Neural crest cell (in vitro differentiated cells): ENCODE measurements at regions not wholly inside any gene's neighbourhood (a gene's known extent, or its start where the extent isn't known, plus 50 kb on each side); places are given as distances from the start of the nearest gene placed in this dataset.
"Not testable (repeated sequence)": the region's sequence is repeated elsewhere in the genome, so short reads cannot be mapped to it uniquely, and the experiment has no call there.

Experiments
- DNase-seq: peaks from one replicate; pipeline ENCODE4 v3.0.0; 2021; ENCODE audit warnings: low read depth, mixed read lengths, low spot score
- H3K27ac Mint-ChIP-seq: one replicate; pipeline ENCODE4 v1.8.0; 2021; ENCODE audit warnings: mild to moderate bottlenecking, mixed read lengths; ENCODE audit not compliant: unreplicated experiment
- H3K27me3 Mint-ChIP-seq: 2 replicates; pipeline ENCODE4 v1.8.0; 2021; ENCODE audit warnings: low read depth, mild to moderate bottlenecking, mixed read lengths
- H3K36me3 Mint-ChIP-seq: 2 replicates; pipeline ENCODE4 v1.8.0; 2021; ENCODE audit warnings: low read depth, mild to moderate bottlenecking, mixed read lengths
- H3K4me1 Mint-ChIP-seq: 2 replicates; pipeline ENCODE4 v1.8.0; 2021; ENCODE audit warnings: mixed read lengths
- H3K4me3 Mint-ChIP-seq: one replicate; pipeline ENCODE4 v1.8.0; 2021; ENCODE audit warnings: mild to moderate bottlenecking, mixed read lengths
- H3K9me3 Mint-ChIP-seq: 2 replicates; pipeline ENCODE4 v1.8.0; 2021; ENCODE audit warnings: mixed read lengths
- CTCF ChIP-seq: fragments of 200-600 bp; sonication (generic); conservative IDR thresholded peaks from 2 replicates; pipeline ENCODE4 v1.5.0; 2021; ENCODE audit warnings: antibody characterized with exemption, mild to moderate bottlenecking

GRCh38 chr12:104887452-104887851 lies 70.6 kb downstream of the SLC41A2 start:
- no peaks in the 10 kb centered on the region for H3K27me3 Mint-ChIP-seq
- H3K27ac Mint-ChIP-seq = no peak overlapping the region
- no peaks in the 10 kb centered on the region for H3K4me1 Mint-ChIP-seq
- TF ChIP-seq CTCF = no peak
- H3K9me3 Mint-ChIP-seq = peaks cover 2% of the 10 kb centered on the region
- no peak for DNase-seq
- no peak overlapping the region for H3K4me3 Mint-ChIP-seq
- H3K36me3 Mint-ChIP-seq = peaks cover 8% of the 10 kb centered on the region

- TF ChIP-seq CTCF = no peak
- H3K27ac Mint-ChIP-seq = no peak overlapping the region
- H3K4me1 Mint-ChIP-seq = no peaks in the 10 kb centered on the region
- H3K9me3 Mint-ChIP-seq = peaks cover 4% of the 10 kb centered on the region
- H3K36me3 Mint-ChIP-seq = peaks cover 8% of the 10 kb centered on the region
- no peak overlapping the region for H3K4me3 Mint-ChIP-seq
- no peak for DNase-seq
- no peaks in the 10 kb centered on the region for H3K27me3 Mint-ChIP-seq
These were observed 71.4 kb downstream of the SLC41A2 start for GRCh38 chr12:104886418-104887401.

GRCh38 chr12:104878858-104879257 lies 79.2 kb downstream of the SLC41A2 start:
- H3K4me3 Mint-ChIP-seq, DNase-seq, H3K36me3 Mint-ChIP-seq, H3K9me3 Mint-ChIP-seq, H3K27ac Mint-ChIP-seq, H3K4me1 Mint-ChIP-seq, H3K27me3 Mint-ChIP-seq: not testable (repeated sequence)

- peak; percentile 78 for TF ChIP-seq CTCF
- H3K4me3 Mint-ChIP-seq = no peak overlapping the region
- peaks cover 15% of the 10 kb centered on the region for H3K9me3 Mint-ChIP-seq
- peak; percentile 14 for DNase-seq
- no peaks in the 10 kb centered on the region for H3K4me1 Mint-ChIP-seq
- no peak overlapping the region for H3K27ac Mint-ChIP-seq
- H3K36me3 Mint-ChIP-seq = peaks cover 8% of the 10 kb centered on the region
- H3K27me3 Mint-ChIP-seq = peaks cover 3% of the 10 kb centered on the region
These were observed 80.9 kb downstream of the SLC41A2 start for GRCh38 chr12:104877103-104877705.

- TF ChIP-seq CTCF = no peak
- Mint-ChIP-seq H3K4me1 (no peaks in the 10 kb centered on the region), H3K9me3 (peaks cover 6% of the 10 kb centered on the region), H3K27me3 (no peaks in the 10 kb centered on the region), H3K36me3 (peaks cover 3% of the 10 kb centered on the region), H3K4me3 (no peak overlapping the region), H3K27ac (no peak overlapping the region)
- no peak for DNase-seq
These were observed 84.7 kb downstream of the SLC41A2 start for GRCh38 chr12:104873374-104873773.

GRCh38 chr12:104870797-104871196 lies 87.3 kb downstream of the SLC41A2 start:
- H3K27ac Mint-ChIP-seq = no peak overlapping the region
- no peaks in the 10 kb centered on the region for H3K27me3 Mint-ChIP-seq
- peaks cover 6% of the 10 kb centered on the region for H3K9me3 Mint-ChIP-seq
- no peak for DNase-seq
- no peak for TF ChIP-seq CTCF
- no peak overlapping the region for H3K4me3 Mint-ChIP-seq
- no peaks in the 10 kb centered on the region for H3K4me1 Mint-ChIP-seq
- peaks cover 3% of the 10 kb centered on the region for H3K36me3 Mint-ChIP-seq
